DMS114 treated with DMSO at 0.1 percent for 48 hours (cell line): ENCODE measurements at regions not wholly inside any gene's neighbourhood (a gene's known extent, or its start where the extent isn't known, plus 50 kb on each side); places are given as distances from the start of the nearest gene placed in this dataset.

Experiments used
- DNase-seq: peaks from one replicate; lab custom pipeline; 2025; ENCODE audit not compliant: unreplicated experiment; lab: John Stamatoyannopoulos, UW

GRCh38 chr2:217482056-217482710 lies 520.6 kb downstream of the TNS1 start:
- DNase-seq: no peak

DNA sequence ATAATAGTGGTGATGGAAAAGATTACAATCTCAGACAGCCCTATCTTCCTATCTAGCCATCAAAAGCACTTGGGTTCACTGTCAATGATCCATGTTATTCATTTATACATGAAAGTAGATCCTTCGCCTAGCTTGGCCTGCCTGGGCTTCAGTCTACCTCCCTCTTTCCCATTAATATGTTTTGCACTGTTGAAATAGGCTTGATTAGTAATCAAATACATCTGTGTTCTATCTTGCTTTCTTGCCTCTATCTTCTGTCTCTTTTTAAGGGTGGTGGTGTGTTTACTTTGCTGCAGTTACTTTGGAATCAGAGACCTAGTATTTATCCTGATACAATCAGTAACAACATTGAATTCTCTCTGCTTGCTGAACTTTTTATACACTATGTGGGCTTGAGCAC lies 521.2 kb downstream of the TNS1 start:
- no peak for DNase-seq

GRCh38 chr2:217479566-217479965 lies 523.2 kb downstream of the TNS1 start:
- no peak for DNase-seq

DNA sequence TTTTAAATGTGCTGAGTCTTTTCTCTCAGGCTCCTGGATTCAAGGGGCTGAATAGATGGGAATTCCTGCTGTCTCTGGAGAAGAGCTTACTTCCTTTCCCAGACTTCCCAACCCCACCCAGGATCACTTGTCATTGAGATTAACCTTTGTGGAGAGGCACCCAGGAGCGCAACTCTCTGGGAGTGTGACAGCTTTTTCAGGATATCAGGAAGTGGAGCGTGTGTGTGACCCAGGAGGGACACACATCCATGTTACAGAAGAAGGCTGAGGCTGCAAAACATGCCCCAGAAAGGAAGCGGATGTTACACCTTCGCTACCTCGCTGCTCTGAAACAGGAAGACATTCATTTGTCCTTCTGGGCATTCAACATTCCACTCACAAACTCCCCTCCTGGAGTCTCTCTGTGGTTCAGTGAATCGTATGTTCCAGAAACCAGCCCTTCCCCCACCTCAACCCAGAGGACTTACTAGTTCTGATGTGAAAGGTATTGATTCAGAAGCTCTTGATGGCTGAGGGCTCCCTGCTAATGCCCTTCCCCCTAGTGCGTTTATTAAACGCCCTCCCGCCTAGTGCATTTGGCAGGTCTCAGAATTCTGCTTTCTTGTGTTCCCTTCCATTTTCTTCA lies 523.9 kb downstream of the TNS1 start:
- no peak for DNase-seq

DNA sequence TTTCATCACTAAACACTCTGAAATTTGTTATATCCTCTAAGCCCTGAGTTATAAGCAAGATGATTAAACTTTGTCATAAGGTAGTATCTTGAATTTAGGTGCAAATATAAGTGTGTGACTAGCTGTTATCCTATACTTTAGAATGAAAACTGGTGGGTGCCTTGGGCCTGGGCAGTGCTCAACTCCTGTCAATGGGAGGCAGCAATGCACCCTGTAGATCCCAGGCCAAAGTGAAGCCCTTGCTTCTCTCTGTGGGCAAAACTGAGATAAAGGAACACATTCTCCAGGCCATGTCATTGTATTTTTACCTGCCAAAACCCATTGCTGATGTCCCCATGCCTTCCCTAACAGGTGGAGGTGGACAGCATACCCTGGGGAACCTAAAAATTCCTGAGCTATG lies 525.2 kb downstream of the TNS1 start:
- no peak for DNase-seq

DNA sequence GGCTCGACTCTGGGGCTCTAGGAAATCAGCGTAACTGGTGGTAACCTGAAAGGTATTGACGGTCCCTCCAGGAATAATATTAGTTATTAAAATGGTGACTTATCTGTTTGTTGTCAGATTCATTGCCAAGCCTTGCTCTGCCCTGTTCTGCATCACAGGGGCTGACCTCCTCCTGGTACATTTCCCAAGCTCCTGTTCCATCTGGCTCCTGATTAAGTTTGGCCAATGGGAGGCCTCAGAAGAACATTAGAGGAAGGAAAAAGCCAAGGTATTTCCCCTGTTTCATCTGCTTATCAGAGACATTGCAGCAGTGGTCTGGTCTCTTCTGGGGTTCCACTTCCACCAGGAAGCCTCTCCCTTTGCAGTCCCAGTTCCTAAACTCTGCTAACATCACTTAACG lies 527.0 kb downstream of the TNS1 start:
- no peak for DNase-seq

GRCh38 chr2:217475101-217475500 lies 527.7 kb downstream of the TNS1 start:
- no peak for DNase-seq

- DNase-seq: no peak
These were observed 531.5 kb downstream of the TNS1 start for GRCh38 chr2:217471319-217471718.

DNA sequence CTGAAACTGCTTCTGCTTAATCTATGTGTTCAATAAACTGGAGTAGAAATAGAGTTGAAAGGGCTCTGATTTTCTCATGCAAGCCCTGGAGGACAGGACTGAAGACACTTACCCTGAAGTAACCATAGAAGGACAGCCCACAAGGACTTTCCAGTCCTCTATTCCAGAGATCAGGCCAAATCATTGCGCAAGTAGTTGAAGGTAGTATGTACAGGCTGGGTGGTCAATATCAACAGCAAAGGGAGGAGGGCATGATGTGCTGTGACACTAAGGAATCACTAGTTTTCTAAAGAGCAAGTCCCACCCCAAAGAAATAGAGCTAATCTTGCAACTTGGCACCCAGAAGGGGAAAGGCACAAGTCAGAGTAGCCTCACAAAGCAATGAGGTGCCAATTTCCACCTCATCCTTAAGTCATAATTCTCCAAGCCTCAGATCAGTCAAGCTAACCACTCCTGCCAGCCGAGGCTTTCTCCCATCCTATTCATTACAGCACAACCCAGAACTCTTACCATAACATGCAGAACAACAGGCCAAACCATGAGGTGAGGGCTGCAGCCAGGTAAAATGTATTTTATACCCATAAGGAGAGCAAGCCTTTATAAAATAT lies 533.5 kb downstream of the TNS1 start:
- no peak for DNase-seq

DNA sequence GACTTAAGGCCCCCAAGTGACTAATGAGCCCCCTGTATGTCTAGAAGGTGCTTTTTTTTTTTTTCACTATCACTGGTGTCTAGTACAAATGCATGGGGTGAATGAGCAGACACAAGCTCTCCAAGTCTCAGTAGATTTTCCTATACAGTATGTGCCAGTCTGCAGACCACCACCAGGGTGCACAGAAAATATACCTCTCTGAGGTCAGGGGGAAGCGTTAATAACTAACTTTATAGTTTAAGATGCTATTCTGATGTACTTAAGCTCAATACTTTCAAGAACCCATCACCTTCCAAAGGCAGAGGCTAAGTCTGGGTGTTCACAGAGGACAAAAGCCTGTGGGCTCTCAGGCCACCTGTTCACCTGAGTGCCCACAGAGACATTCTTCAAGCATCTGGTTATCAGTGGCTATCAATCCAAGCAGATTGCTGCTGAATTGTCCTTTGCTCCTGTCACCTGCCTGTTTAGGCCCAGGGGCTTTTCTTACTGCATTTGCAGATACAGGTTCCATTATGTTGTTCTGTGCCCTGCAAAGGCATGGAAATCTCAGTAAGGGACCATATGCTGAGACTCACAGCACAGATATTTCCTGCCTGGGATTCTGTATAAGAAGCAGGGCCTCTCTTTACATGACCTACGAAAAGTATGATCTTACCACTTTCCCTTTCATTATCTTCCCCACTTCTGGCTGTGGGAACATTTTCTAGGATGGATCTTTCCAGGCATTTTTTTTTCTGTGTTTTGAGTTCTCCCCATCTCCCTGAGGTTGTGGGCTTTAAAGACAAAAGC lies 534.6 kb downstream of the TNS1 start:
- no peak for DNase-seq

GRCh38 chr2:217467331-217467730 lies 535.5 kb downstream of the TNS1 start:
- DNase-seq: no peak

DNA sequence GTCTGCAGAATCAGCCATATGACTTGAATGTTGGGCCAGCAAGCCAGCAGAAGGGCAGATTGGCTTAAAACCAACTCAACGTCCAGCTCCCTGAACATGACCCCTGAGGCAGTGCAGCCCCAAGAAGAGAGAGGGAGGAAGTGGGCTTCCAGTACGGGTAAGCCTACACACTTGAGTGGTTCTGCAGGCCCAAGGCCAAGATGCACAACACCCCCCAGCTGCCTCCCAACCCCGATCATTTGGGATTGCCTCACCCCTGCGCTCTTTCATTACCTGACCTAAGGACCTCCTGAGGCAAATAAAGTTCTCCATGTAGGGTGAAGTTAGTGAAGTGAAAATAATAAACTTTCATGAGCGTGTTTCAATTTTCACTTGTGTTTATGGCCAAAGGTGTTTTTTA lies 536.0 kb downstream of the TNS1 start:
- DNase-seq: no peak

- DNase-seq: no peak
These were observed 536.7 kb downstream of the TNS1 start for GRCh38 chr2:217466104-217466503.

- no peak for DNase-seq
These were observed 537.7 kb downstream of the TNS1 start for GRCh38 chr2:217465100-217465499.

GRCh38 chr2:217463402-217464075 lies 539.3 kb downstream of the TNS1 start:
- no peak for DNase-seq

DNA sequence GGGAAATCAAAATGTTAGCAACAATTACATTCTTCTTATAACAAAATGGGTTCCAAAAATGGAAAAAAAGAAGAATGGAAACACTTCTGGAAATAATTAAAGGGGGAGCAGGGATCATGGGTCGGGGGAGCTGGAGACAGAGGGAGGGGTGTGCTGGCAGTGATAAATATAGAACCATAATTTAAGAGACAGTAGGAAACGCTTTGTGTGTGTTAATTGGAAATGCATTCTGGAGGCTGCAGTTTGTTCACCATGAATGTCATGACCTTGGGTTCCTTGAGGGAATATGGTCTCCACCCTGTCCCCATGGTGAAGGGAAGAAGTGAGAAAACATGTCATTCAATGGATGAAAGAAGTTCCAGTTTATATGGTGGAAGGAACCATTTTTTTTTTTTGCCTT lies 540.7 kb downstream of the TNS1 start:
- DNase-seq: no peak

GRCh38 chr2:217461674-217462073 lies 541.1 kb downstream of the TNS1 start:
- no peak for DNase-seq

DNA sequence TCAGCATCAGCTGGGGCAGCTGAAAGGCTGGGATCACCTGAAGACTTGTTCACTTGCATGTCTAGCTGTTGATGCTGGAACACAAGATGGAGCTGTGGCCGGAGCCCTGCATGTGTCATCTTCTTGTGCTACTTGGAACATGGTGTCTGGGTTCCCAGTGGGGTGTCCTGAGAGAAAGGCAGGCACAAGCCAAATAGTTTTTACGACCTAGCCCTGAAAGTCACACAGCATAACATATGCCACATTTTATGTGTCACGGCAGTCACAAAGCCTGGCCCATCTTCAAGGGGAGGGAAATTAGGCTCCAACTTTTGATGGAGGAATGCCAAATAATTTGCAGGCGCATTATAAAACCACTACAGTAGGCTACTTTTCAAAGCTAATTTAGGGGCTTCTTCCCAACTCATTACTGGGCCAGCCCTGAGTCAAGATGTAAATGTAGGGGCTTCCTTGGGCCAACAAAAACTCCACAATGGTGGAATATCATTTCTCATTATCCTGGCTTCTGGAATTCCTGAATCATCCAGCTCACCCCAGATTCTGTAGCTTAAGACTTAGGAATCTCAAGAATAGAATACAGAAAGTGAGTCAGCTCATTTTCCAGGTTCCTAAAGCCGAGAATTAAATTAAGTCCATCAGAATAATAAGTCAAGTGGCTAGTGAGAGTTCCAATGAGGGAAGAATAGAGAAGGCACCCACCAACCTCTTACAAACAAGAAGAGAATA lies 543.0 kb downstream of the TNS1 start:
- DNase-seq: no peak

- DNase-seq: no peak
These were observed 543.8 kb downstream of the TNS1 start for GRCh38 chr2:217459016-217459415.

DNA sequence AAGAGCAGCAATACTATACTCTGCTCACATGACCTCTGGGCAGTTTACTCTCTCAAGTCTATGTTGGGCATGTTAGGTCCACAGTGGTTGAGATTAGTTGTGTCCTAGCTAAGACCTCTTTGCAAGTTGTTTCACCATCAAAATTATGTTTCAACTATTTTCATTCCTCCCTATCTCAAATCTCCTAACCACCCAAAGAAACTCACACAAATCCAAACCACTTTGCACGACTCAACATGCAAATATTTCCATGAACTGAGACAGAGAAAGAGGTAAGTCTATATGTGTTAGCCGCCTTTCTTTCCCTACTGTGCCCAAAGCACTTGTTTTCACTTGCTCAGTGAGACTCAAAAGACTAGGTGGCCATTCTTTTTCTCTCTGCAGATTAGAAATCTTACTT lies 546.8 kb downstream of the TNS1 start:
- no peak for DNase-seq

DNA sequence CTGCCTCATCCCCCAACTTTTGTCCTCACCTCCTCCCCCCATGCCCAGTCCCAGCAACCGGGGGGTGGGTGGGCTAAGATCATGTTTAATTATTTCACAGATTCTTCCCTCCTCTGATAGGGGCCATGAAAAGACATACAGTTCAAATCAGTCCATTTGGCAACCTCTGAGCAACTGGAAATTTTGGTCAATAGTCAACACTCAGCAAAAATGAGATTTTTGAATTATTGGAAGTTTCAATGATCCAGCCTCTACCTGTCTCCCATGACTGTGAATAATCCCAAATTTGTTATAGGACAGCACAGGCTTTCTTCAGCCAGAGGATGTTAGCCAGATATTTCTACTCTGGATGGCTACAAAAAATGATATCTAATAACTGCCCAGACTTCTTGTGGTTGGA lies 549.9 kb downstream of the TNS1 start:
- DNase-seq: no peak
